Amygdala (tissue), 56 donors: ENCODE measurements at regions not wholly inside any gene's neighbourhood (a gene's known extent, or its start where the extent isn't known, plus 50 kb on each side); places are given as distances from the start of the nearest gene placed in this dataset.
A peak's percentile ranks its signal among the peaks of the same experiment; 100 is the strongest.

Experiments used
- DNase-seq, 56 donors: peaks; one replicate each; lab custom pipeline; 2025; lab: John Stamatoyannopoulos, UW

GRCh38 chr11:92845805-92846204 is 123.6 kb upstream of the MTNR1B start:
- no peak for DNase-seq

GRCh38 chr11:92846491-92847125 is 122.8 kb upstream of the MTNR1B start:
- DNase-seq = no peak

- no peak for DNase-seq
Observed at GRCh38 chr11:92848578-92848977, 120.9 kb upstream of the MTNR1B start.

- DNase-seq = no peak
Observed at GRCh38 chr11:92850296-92850826, 119.1 kb upstream of the MTNR1B start.

- DNase-seq = no peak
Observed at GRCh38 chr11:92852229-92852628, 117.2 kb upstream of the MTNR1B start.

- DNase-seq = peak in 1 of 56 donors; percentile 10
Observed at GRCh38 chr11:92852946-92853345, 116.5 kb upstream of the MTNR1B start.

GRCh38 chr11:92854162-92854561 is 115.3 kb upstream of the MTNR1B start:
- no peak for DNase-seq

- DNase-seq = no peak
Observed at GRCh38 chr11:92854952-92855351, 114.5 kb upstream of the MTNR1B start.

- no peak for DNase-seq
Observed at GRCh38 chr11:92855607-92856405, 113.6 kb upstream of the MTNR1B start.

GRCh38 chr11:92857407-92857806 is 112.0 kb upstream of the MTNR1B start:
- no peak for DNase-seq

GRCh38 chr11:92859156-92859690 is 110.2 kb upstream of the MTNR1B start:
- DNase-seq = peak in 4 of 56 donors; percentile 1 to 31 (median 13)

GRCh38 chr11:92861634-92862033 is 107.8 kb upstream of the MTNR1B start:
- no peak for DNase-seq

- no peak for DNase-seq
Observed at GRCh38 chr11:92865352-92865751, 104.1 kb upstream of the MTNR1B start.

GRCh38 chr11:92866679-92867282 is 102.7 kb upstream of the MTNR1B start:
- no peak for DNase-seq

- DNase-seq = no peak
Observed at GRCh38 chr11:92867913-92868619, 101.4 kb upstream of the MTNR1B start.

GRCh38 chr11:92869716-92870115 is 99.7 kb upstream of the MTNR1B start:
- DNase-seq = no peak

- DNase-seq = no peak
Observed at GRCh38 chr11:92870196-92870832, 99.1 kb upstream of the MTNR1B start.

- no peak for DNase-seq
Observed at GRCh38 chr11:92873551-92873950, 95.9 kb upstream of the MTNR1B start.

GRCh38 chr11:92875473-92875872 is 94.0 kb upstream of the MTNR1B start:
- no peak for DNase-seq

GRCh38 chr11:92879086-92879485 is 90.4 kb upstream of the MTNR1B start:
- no peak for DNase-seq
